ENCODE measurements at regions not wholly inside any gene's neighbourhood (a gene's known extent, or its start where the extent isn't known, plus 50 kb on each side); places are given as distances from the start of the nearest gene placed in this dataset.
"Not testable (repeated sequence)": the region's sequence is repeated elsewhere in the genome, so short reads cannot be mapped to it uniquely, and the experiment has no call there.

- Histone ChIP-seq H3K9me3 (no peaks in the 10 kb centered on the region), H3K27me3 (replicated peaks in 1 of 7) (no peaks in the 10 kb centered on the region), H3K36me3 (no peaks in the 10 kb centered on the region), H3K4me3 (no peak overlapping the region), H3K27ac (no peak overlapping the region), H3K4me1 (no peaks in the 10 kb centered on the region)
- 62 to 78% (median 70%) methylated on average over 1 of the region's 1 CpG for WGBS, 5 donors
- TF ChIP-seq POLR2AphosphoS5 (IDR thresholded peaks at IDR 0.05) (no peak), CTCF (IDR thresholded peaks at IDR 0.05 in 8 of 11, conservative IDR thresholded peaks at IDR 0.05 in 3 of 11) (no peak), POLR2A (IDR thresholded peaks at IDR 0.05) (no peak)
- intact Hi-C loops (cut with DNase I; ENCODE audit: low total_unique reads) = no loop called here
- DNase-seq = no peak
Measured at GRCh38 chr1:80540596-80540995, 1260.1 kb upstream of the ADGRL2 start.

GRCh38 chr1:80540149-80540548 is 1260.6 kb upstream of the ADGRL2 start:
- Histone ChIP-seq H3K4me1 (no peaks in the 10 kb centered on the region), H3K9me3 (no peaks in the 10 kb centered on the region), H3K27me3 (replicated peaks in 1 of 7) (no peaks in the 10 kb centered on the region), H3K4me3 (no peak overlapping the region), H3K27ac (no peak overlapping the region), H3K36me3 (no peaks in the 10 kb centered on the region)
- intact Hi-C loops (cut with DNase I; ENCODE audit: low total_unique reads) = no loop called here
- no peak for DNase-seq
- WGBS, 5 donors = 78 to 97% (median 90%) methylated on average over 1 of the region's 1 CpG
- TF ChIP-seq POLR2AphosphoS5 (IDR thresholded peaks at IDR 0.05) = no peak
- TF ChIP-seq POLR2A (IDR thresholded peaks at IDR 0.05) = no peak
- no peak for TF ChIP-seq CTCF (IDR thresholded peaks at IDR 0.05 in 8 of 11, conservative IDR thresholded peaks at IDR 0.05 in 3 of 11)

DNA sequence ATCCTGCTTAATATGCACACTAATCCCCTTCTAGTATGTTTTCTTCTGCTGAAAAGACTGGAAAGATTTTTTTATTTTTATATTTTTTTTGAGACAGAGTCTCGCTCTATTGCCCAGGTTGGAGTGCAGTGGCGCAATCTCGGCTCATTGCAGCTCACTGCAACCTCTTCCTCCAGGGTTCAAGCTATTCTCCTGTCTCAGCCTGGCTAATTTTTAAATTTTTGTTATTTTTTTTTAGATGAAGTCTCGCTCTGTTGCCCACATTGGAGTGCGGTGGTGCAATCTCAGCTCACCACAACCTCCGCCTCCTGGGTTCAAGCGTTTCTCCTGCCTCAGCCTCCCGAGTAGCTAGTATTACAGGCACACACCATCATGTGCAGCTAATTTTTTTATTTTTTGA is 1261.4 kb upstream of the ADGRL2 start:
- H3K4me1 ChIP-seq; H3K36me3 ChIP-seq; H3K4me3 ChIP-seq; intact Hi-C loops (cut with DNase I; ENCODE audit: low total_unique reads); H3K9me3 ChIP-seq; H3K27ac ChIP-seq; DNase-seq; H3K27me3 ChIP-seq (replicated peaks in 1 of 7): not testable (repeated sequence)
- 89 to 93% (median 91%) methylated on average over 8 of the region's 8 CpGs for WGBS, 5 donors

- DNase-seq = no peak
- intact Hi-C loops (cut with DNase I; ENCODE audit: low total_unique reads) = no loop called here
- WGBS, 5 donors = 77 to 90% (median 83%) methylated on average over 4 of the region's 4 CpGs
Measured at GRCh38 chr1:80536461-80536860, 1264.3 kb upstream of the ADGRL2 start.

More at GRCh38 chr1:80536461-80536860, 1264.3 kb upstream of the ADGRL2 start:
- Histone ChIP-seq H3K27ac (no peak overlapping the region), H3K9me3 (no peaks in the 10 kb centered on the region), H3K4me3 (no peak overlapping the region), H3K4me1 (no peaks in the 10 kb centered on the region), H3K27me3 (replicated peaks in 1 of 7) (no peaks in the 10 kb centered on the region), H3K36me3 (no peaks in the 10 kb centered on the region)
- TF ChIP-seq CTCF (IDR thresholded peaks at IDR 0.05 in 8 of 11, conservative IDR thresholded peaks at IDR 0.05 in 3 of 11) = no peak
- TF ChIP-seq POLR2AphosphoS5 (IDR thresholded peaks at IDR 0.05) = no peak
- no peak for TF ChIP-seq POLR2A (IDR thresholded peaks at IDR 0.05)
